CD14-positive monocyte (primary cell): ENCODE measurements at regions not wholly inside any gene's neighbourhood (a gene's known extent, or its start where the extent isn't known, plus 50 kb on each side); places are given as distances from the start of the nearest gene placed in this dataset.

ENCODE experiments used
- DNase-seq, 3 donors: peaks; one replicate each; pipeline ENCODE4 v3.0.0-alpha.2; 2011 to 2022
- H2AFZ ChIP-seq: 2 replicates; pipeline ENCODE4 v1.6.0; 2012; ENCODE audit warnings: mild to moderate bottlenecking, low read depth, low read length, inconsistent platforms; ENCODE audit not compliant: insufficient read depth, poor library complexity, severe bottlenecking
- H3K27ac ChIP-seq, 2 donors: 1 replicate in 1 of 2; 2 replicates in 1 of 2; pipeline ENCODE4 v1.5.1; 2012 to 2013; ENCODE audit warnings: low read length in 2 of 2, control low read depth in 1 of 2, inconsistent platforms in 1 of 2, low read depth in 1 of 2, mild to moderate bottlenecking in 1 of 2
- H3K27me3 ChIP-seq, 2 donors: one replicate each; pipeline versions ENCODE4 v1.6.0 to v1.6.1; 2011 to 2013; ENCODE audit warnings: low read length in 2 of 2; ENCODE audit not compliant: control insufficient read depth in 2 of 2, insufficient read depth in 2 of 2
- H3K36me3 ChIP-seq, 2 donors: replicated peaks in 1 of 2; 1 replicate in 1 of 2; 2 replicates in 1 of 2; pipeline versions ENCODE4 v1.5.1 to v1.6.1; 2012 to 2013; ENCODE audit warnings: low read length in 2 of 2, control low read depth in 1 of 2, inconsistent platforms in 1 of 2, mild to moderate bottlenecking in 1 of 2; ENCODE audit not compliant: insufficient read depth in 2 of 2, control insufficient read depth in 1 of 2
- H3K4me1 ChIP-seq, 2 donors: 1 replicate in 1 of 2; 2 replicates in 1 of 2; pipeline versions ENCODE4 v1.5.1 to v1.6.1; 2012 to 2013; ENCODE audit warnings: low read length in 2 of 2, control low read depth in 1 of 2, inconsistent platforms in 1 of 2, mild to moderate bottlenecking in 1 of 2, moderate library complexity in 1 of 2; ENCODE audit not compliant: insufficient read depth in 2 of 2, control insufficient read depth in 1 of 2
- H3K4me2 ChIP-seq: replicated peaks from 2 replicates; pipeline ENCODE3; 2012; ENCODE audit warnings: low read length, moderate library complexity, mild to moderate bottlenecking; ENCODE audit not compliant: poor library complexity, severe bottlenecking; ENCODE audit errors: extremely low read depth
- H3K4me3 ChIP-seq, 3 experiments: fragments of 200-600 bp in 1 of 3; sonication (generic) in 1 of 3; replicated peaks in 1 of 3; 1 replicate in 2 of 3; 2 replicates in 1 of 3; pipeline ENCODE4 v1.5.1; 2011 to 2013; ENCODE audit warnings: low read length in 3 of 3, mild to moderate bottlenecking in 3 of 3, control low read depth in 2 of 3, low read depth in 2 of 3, inconsistent platforms in 1 of 3, moderate library complexity in 1 of 3
- H3K79me2 ChIP-seq: 2 replicates; pipeline ENCODE4 v1.6.0; 2012; ENCODE audit warnings: mild to moderate bottlenecking, control low read depth, inconsistent platforms, low read length, moderate library complexity; ENCODE audit not compliant: insufficient read depth
- H3K9ac ChIP-seq: 2 replicates; pipeline ENCODE4 v1.6.0; 2017; ENCODE audit warnings: low read length, mild to moderate bottlenecking; ENCODE audit not compliant: insufficient read depth, poor library complexity, severe bottlenecking
- H3K9me3 ChIP-seq, 2 donors: replicated peaks in 1 of 2; 1 replicate in 1 of 2; 2 replicates in 1 of 2; pipeline versions ENCODE4 v1.5.1 to v1.6.1; 2012 to 2013; ENCODE audit warnings: low read length in 2 of 2, control low read depth in 1 of 2; ENCODE audit not compliant: control insufficient read depth in 1 of 2, insufficient read depth in 1 of 2
- H4K20me1 ChIP-seq: 2 replicates; pipeline ENCODE4 v1.6.0; 2012; ENCODE audit warnings: mild to moderate bottlenecking, low read length, control low read depth, moderate library complexity; ENCODE audit not compliant: insufficient read depth
- H3K27ac Mint-ChIP-seq, 7 donors: one replicate each; pipeline ENCODE4 v1.8.0; 2020; ENCODE audit warnings: mild to moderate bottlenecking in 7 of 7, mixed read lengths in 7 of 7, moderate library complexity in 6 of 7, inconsistent platforms in 2 of 7
- H3K27me3 Mint-ChIP-seq, 3 donors: one replicate each; pipeline ENCODE4 v1.8.0; 2021 to 2022; ENCODE audit warnings: low read depth in 3 of 3, mild to moderate bottlenecking in 3 of 3, mixed read lengths in 3 of 3, moderate library complexity in 3 of 3, inconsistent platforms in 1 of 3
- H3K36me3 Mint-ChIP-seq, 2 donors: one replicate each; pipeline ENCODE4 v1.8.0; 2020; ENCODE audit warnings: mixed read lengths in 2 of 2, inconsistent platforms in 1 of 2, mild to moderate bottlenecking in 1 of 2
- H3K4me1 Mint-ChIP-seq: one replicate; pipeline ENCODE4 v1.8.0; 2020; ENCODE audit warnings: mild to moderate bottlenecking, mixed read lengths
- H3K4me3 Mint-ChIP-seq, 2 donors: one replicate each; pipeline ENCODE4 v1.8.0; 2020; ENCODE audit warnings: mild to moderate bottlenecking in 2 of 2, mixed read lengths in 2 of 2, moderate library complexity in 1 of 2
- H3K9me3 Mint-ChIP-seq, 7 donors: one replicate each; pipeline ENCODE4 v1.8.0; 2020 to 2022; ENCODE audit warnings: mixed read lengths in 7 of 7, mild to moderate bottlenecking in 6 of 7, moderate library complexity in 6 of 7, inconsistent platforms in 2 of 7
- WGBS: methylation state at CpG from one replicate; pipeline ENCODE4 v1.1.5; 2013; ENCODE audit warnings: missing lambda C conversion rate; ENCODE audit not compliant: insufficient coverage; 5-methylcytosine and 5-hydroxymethylcytosine counted together
- intact Hi-C, 2 donors: fragments of 100-400 bp; cut with micrococcal nuclease; formaldehyde crosslinking; loops; one replicate each; pipeline versions ENCODE4 v1.15.0 to v1.15.1; 2023
- TF ChIP-seq, protein P1 (sequence below): fragments of 200-600 bp; IDR thresholded peaks from one replicate; pipeline ENCODE4 v1.8.0; 2022; ENCODE audit warnings: antibody characterized with exemption, mild to moderate bottlenecking

DNA sequence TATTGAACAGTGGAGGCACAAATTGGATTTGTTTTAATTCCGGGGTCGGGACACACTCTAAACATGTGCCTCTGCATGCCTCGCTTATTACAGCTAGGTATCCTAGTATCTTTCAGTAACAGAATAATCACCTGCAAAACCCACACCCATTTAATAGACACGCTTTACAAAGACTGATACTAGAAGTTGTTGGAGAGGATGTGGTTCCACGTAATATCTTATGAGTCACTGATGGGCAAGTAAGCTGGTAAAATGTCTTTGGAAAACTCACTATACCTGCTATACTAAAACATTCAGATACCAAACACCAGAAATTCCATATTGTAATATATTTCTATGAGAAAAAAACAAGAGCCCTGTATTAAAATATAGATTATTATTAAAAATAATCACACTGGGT is 84.0 kb downstream of the GGTLC2 start:
- peaks cover 7% of the 10 kb centered on the region for H3K4me1 Mint-ChIP-seq
- Histone ChIP-seq H3K9me3 (no peaks in the 10 kb centered on the region), H3K4me1 (no peaks in the 10 kb centered on the region), H3K9ac (no peak overlapping the region), H3K79me2 (no peaks in the 10 kb centered on the region), H3K4me3 (no peak overlapping the region), H2AFZ (no peak overlapping the region), H3K4me2 (no peak overlapping the region), H4K20me1 (no peaks in the 10 kb centered on the region), H3K27ac (no peak overlapping the region), H3K36me3 (no peaks in the 10 kb centered on the region), H3K27me3 (no peaks in the 10 kb centered on the region)
- TF ChIP-seq, protein P1, sequence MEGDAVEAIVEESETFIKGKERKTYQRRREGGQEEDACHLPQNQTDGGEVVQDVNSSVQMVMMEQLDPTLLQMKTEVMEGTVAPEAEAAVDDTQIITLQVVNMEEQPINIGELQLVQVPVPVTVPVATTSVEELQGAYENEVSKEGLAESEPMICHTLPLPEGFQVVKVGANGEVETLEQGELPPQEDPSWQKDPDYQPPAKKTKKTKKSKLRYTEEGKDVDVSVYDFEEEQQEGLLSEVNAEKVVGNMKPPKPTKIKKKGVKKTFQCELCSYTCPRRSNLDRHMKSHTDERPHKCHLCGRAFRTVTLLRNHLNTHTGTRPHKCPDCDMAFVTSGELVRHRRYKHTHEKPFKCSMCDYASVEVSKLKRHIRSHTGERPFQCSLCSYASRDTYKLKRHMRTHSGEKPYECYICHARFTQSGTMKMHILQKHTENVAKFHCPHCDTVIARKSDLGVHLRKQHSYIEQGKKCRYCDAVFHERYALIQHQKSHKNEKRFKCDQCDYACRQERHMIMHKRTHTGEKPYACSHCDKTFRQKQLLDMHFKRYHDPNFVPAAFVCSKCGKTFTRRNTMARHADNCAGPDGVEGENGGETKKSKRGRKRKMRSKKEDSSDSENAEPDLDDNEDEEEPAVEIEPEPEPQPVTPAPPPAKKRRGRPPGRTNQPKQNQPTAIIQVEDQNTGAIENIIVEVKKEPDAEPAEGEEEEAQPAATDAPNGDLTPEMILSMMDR = no peak
- no peaks in the 10 kb centered on the region for H3K36me3 Mint-ChIP-seq
- peaks cover 0 to 3% (median 2%) of the 10 kb centered on the region in 3 donors for H3K27me3 Mint-ChIP-seq
- intact Hi-C loops = loop anchor here in 1 of 2 donors (10.0 kb wide), 1 partner anchor 196 kb away; no protein-coding TSS in a partner anchor
- H3K4me3 Mint-ChIP-seq = no peak overlapping the region
- H3K9me3 Mint-ChIP-seq = peaks cover 0 to 4% (median 0%) of the 10 kb centered on the region in 7 donors
- DNase-seq = no peak
- no peak overlapping the region for H3K27ac Mint-ChIP-seq
- WGBS = no CpG with 5 or more reads among the region's 5 CpGs

DNA sequence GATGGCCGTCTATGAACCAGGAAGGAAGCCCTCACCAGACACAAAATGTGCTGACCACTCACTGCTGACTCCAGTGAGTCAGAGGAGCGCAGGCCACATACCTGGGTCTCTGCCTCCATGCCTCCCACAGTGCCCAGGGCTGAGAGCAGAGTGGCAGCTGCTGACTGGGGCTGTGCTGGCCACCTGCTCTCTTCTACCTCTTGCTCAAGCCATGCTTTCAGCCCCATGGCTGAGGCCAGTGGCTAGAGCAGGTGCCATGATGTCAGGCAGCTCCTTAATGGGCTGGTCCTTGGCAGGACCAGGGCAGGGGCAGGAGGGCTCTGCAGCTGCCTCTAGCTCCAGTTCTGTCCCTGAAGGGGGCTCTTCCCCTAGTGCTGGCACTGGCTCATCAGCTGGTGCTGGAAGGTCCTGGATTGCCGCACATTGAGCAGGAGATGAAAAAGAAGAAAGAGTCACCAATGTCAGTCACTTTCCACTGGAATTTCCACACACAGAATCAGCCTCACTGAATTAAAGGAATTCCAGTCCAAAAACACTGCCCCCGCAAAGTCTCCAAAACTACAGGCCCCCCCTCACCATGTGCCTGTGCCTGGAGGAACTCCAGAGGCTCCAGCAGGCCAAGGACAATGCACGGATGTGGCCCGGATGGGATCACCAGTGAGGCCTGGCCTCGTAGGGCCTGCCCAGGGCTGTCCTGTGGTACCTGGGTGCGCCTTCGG is 86.4 kb downstream of the GGTLC2 start:
- Mint-ChIP-seq H3K4me1 (peaks cover 6% of the 10 kb centered on the region), H3K4me3 (no peak overlapping the region), H3K36me3 (no peaks in the 10 kb centered on the region), H3K9me3 (peaks cover 0 to 4% (median 0%) of the 10 kb centered on the region in 7 donors), H3K27me3 (peaks cover 0 to 3% (median 2%) of the 10 kb centered on the region in 3 donors), H3K27ac (no peak overlapping the region)
- 96% methylated on average over 8 of the region's 9 CpGs for WGBS
- Histone ChIP-seq H3K36me3 (no peaks in the 10 kb centered on the region), H3K9ac (no peak overlapping the region), H3K4me1 (no peaks in the 10 kb centered on the region), H2AFZ (no peak overlapping the region), H3K27me3 (no peaks in the 10 kb centered on the region), H3K79me2 (no peaks in the 10 kb centered on the region), H3K9me3 (no peaks in the 10 kb centered on the region), H3K4me3 (no peak overlapping the region), H3K27ac (no peak overlapping the region), H3K4me2 (no peak overlapping the region), H4K20me1 (no peaks in the 10 kb centered on the region)
- TF ChIP-seq, protein P1 = no peak
- peak in 1 of 3 donors; percentile 14 for DNase-seq
- intact Hi-C loops = no loop called here
